DMS114 treated with DMSO at 0.1 percent for 48 hours (cell line): ENCODE measurements at regions not wholly inside any gene's neighbourhood (a gene's known extent, or its start where the extent isn't known, plus 50 kb on each side); places are given as distances from the start of the nearest gene placed in this dataset.
"Not testable (repeated sequence)": the region's sequence is repeated elsewhere in the genome, so short reads cannot be mapped to it uniquely, and the experiment has no call there.

ENCODE experiments used
- DNase-seq: peaks from one replicate; lab custom pipeline; 2025; ENCODE audit not compliant: unreplicated experiment; lab: John Stamatoyannopoulos, UW

DNA sequence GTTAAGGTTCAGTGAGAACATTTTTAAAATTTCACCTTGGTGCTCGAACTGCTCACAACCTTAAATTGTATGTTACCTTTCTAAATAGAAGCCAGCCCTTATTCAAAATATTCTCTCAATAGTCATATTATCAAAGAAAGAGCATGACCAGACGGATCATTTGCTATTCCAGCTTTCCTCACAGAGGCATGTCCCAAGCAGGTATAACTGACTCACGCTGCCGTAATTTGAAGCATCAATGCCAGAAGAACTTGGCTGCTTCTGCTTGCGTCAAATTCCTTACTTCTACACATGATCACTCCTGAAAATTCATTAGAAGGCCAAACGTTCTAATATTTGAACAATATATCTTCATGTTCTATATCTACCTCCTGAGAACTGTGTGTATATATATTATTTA is 69.5 kb upstream of the VGLL4 start:
- DNase-seq: no peak

DNA sequence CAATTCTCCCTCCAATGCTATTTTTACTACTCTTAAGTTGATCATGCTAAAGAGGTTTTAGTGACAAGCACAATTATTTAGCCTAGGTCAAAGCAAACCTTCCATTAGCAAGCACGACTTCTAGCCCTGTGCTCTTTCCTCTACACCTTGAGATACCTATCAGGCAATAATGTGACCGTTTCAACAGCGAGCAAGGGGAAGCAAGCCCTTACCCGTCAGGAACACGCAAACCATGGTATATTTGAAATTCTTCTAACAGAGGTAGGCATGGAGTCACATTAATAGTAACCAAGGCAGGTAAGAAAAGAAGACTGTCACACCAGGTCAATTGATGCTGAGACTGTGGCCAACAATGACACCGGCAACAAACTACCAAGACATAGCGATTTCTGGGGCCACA is 68.9 kb upstream of the VGLL4 start:
- no peak for DNase-seq

DNA sequence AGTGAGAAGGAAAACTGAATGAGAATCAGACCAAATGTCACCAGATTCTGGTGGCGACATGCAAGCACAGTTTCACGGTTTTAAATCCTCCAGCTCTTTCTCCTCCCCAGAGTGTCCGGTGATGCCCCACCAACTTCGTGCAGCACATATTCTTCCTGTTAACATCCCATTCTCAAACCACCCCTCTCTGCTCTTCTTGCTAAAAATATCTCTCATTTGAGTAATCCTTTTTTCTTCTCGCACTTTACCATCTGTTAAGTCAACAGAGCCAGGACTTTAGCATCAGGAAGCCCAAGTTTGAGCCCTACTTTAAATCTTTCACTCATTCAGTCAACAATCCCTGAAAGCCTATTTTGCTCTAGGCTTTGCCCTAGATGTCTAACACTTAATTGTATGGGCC is 68.2 kb upstream of the VGLL4 start:
- DNase-seq: no peak

DNA sequence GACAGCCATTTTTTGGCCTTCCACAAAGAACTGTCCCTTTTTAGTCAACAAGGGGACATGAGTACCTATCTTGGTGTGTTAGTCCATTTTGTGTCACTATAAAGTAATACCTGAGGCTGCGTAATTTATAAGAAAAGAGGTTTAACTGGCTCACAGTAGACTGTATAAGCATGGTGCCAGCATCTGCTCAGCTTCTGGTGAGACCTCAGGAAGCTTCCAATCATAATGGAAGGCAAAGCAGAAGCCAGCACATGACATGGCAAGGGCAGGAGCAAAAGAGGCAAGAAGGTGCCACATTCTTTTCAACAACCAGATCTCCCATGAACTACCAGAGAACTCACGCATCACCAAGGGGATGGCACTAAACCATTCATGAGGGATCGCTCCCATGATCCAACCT is 66.1 kb upstream of the VGLL4 start:
- DNase-seq: no peak

DNA sequence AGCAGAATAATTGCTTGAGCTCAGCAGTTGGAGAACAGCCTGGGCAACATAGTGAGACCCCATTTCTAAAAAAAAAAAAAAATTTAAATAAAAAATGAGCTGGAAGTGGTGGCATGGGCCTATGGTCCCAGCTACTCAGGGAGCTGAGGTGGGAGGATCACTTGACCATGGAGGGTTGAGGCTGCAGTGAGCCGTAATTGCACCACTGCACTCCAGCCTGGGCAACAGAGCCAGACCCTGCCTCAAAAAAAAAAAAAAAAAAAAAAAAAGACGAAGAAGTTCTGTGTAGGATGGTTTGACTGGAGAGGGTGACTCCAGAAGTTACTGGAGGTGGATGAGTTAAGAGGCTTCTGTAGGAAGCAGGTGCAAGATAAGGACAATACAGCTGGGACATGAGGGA is 63.4 kb upstream of the VGLL4 start:
- DNase-seq: not testable (repeated sequence)

DNA sequence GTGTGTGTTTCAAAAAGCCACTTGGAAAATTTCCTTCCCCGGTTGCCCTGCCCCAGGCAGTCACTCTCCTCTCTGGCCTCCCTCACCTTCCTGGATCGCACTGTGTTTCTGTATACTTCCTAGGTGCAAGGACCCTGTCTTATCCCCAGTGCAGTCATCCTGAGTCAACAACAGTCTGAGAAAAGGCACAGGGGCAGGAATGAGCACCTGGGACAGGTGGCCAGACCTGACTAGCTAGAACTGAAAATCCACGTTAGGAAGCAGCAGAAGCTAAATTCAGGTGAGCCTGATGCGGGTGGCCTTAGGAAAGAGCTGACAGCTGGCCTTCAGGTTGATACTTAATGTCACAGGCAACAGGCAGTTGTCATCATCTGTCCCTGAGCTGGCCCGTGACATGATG is 62.9 kb upstream of the VGLL4 start:
- no peak for DNase-seq

DNA sequence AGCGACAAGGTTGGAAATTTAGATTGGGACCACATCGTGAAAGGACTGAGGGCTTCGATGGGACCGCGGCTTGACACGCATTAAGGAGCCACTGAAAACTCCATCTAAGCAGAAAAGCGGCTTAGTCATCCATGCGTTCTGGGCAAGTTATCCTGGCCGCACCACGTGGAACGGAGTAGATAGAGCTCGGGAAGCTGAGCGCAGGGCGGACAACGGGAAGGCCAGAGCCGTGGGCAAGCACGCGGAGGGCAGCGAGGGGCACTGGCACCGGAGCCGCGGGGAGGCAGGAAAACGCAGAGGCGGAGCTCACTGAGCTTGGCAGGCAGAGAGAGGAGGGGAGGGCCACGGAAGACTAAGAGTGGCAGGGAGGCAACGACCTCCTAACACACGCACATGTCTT is 61.3 kb upstream of the VGLL4 start:
- no peak for DNase-seq

DNA sequence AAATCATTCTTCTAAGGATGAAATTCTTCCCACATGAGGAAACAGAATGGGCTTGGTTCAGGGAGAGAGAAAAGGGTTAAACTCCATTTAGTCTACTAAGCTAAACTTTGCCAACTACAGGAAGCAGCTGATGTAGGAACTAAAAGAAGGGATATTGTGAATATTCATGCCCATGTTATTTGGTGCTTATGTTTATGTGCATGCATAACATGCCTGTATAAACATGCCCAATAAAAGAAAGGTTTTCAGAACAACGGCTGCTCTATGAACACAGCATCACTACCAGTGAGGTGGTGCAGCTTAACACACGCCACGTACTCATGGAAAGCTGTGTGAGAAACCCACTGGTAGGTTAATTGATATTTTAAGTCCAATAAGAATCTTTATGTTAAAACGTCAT is 59.4 kb upstream of the VGLL4 start:
- no peak for DNase-seq

DNA sequence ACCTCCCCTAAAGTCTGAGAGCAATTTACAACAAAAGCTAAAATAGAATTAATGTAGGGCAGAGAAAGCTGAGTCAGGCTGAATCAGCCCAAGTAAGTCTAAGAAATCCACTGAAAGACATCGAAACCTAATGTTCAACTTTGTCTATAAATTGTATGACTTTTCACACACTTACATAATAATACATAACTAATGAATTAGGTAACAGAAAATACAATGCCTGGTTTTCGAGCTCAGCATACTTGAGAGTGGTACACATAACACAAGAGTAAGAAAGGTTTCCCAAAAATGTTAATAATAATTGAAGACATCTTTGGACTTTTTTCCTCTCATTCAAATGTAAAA is 55.3 kb upstream of the VGLL4 start:
- DNase-seq: no peak

DNA sequence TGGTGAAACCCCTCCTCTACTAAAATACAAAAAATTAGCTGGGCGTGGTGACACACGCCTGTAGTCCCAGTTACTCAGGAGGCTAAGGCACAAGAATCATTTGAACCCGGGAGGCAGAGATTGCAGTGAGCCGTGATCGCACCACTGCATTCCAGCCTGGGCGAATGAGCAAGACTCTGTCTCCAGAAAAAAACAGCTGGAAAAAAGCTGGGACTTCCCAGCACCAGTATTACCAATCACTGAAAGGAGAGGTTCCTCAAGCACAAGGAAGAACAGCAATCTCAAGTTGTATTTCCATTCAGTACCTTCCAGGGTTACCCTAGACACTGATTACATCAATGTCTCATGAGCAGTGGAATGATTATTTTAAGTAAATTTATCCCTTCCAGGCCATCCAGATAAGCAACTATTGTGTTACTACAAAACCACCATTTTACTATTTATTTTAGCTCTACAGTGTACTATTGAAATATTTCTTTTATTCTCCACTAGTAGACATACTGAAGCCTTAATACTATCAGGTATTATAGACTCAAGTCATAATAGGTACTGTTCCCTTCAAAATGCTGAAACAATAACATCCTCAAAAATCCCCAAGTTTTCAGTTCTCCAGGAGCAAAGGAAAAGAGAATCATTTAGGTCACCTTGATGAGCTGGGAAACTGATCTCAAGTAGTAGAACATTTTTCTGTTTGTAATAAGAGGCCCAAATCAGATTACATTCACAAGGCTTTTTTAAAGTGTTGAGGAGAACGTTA is 54.8 kb upstream of the VGLL4 start:
- DNase-seq: no peak

DNA sequence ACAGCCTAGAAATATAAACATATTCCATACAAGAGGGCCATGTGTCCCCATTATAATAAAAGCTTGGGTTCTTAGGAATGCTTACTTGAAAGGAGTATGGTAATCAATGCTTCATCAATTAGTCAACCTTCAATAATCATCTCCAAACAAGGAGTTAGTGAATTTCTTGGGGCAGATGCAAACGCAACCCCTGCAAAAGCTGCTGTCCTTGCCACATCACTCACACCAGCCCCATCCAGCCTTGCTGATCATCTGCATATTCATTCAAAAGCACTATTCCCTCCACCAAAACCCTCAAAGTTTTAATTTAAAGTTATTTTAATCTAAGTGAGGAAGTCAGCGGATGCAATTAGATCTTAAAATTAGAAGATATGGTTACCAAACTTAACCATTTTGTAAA is 54.0 kb upstream of the VGLL4 start:
- no peak for DNase-seq

DNA sequence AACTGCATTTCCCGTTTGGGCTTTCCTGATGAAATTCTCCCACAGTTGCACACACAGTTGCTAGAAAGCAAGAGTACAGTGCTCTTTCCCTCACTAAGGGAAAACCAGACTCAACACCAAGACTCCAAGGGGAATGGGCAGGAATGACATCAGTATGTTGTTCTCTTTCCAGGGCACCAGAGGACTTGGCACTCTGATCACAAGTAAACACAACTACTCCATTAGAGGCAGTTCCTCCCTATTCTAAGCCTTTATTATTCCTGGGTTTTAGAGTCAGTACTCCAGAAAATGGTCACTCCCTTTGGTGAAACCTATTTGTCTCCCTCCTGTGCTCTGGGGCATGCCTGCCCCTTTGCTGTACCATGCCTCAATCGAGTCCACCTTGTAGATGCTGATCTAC is 52.3 kb upstream of the VGLL4 start:
- no peak for DNase-seq
